Endometrium (tissue), 2 donors: ENCODE measurements at regions not wholly inside any gene's neighbourhood (a gene's known extent, or its start where the extent isn't known, plus 50 kb on each side); places are given as distances from the start of the nearest gene placed in this dataset.
A peak's percentile ranks its signal among the peaks of the same experiment; 100 is the strongest.
"Not testable (repeated sequence)": the region's sequence is repeated elsewhere in the genome, so short reads cannot be mapped to it uniquely, and the experiment has no call there.

Experiments
- FAIRE-seq: peaks from 2 replicates; lab custom pipeline; 2012; peaks lifted over from hg19 to GRCh38; lab: Jason Lieb, UNC
- donor health status: control.
- donor health status: control.

GRCh38 chr6:68235326-68235784, 399.7 kb upstream of the ADGRB3 start:
- FAIRE-seq: no peak

GRCh38 chr6:68233623-68234022, 401.5 kb upstream of the ADGRB3 start:
- FAIRE-seq: no peak

- FAIRE-seq: no peak
These were observed 405.5 kb upstream of the ADGRB3 start for GRCh38 chr6:68229566-68229965.

- FAIRE-seq: no peak
These were observed 408.6 kb upstream of the ADGRB3 start for GRCh38 chr6:68226460-68226859.

- FAIRE-seq: no peak
These were observed 409.4 kb upstream of the ADGRB3 start for GRCh38 chr6:68225729-68226128.

- no peak for FAIRE-seq
These were observed 423.8 kb upstream of the ADGRB3 start for GRCh38 chr6:68211242-68211795.

GRCh38 chr6:68207612-68208011, 427.5 kb upstream of the ADGRB3 start:
- not testable (repeated sequence) for FAIRE-seq

- no peak for FAIRE-seq
These were observed 434.2 kb upstream of the ADGRB3 start for GRCh38 chr6:68200929-68201328.

GRCh38 chr6:68197356-68197755, 437.7 kb upstream of the ADGRB3 start:
- no peak for FAIRE-seq

- FAIRE-seq: no peak
These were observed 438.4 kb upstream of the ADGRB3 start for GRCh38 chr6:68196645-68197044.

GRCh38 chr6:68195753-68196152, 439.3 kb upstream of the ADGRB3 start:
- FAIRE-seq: not testable (repeated sequence)

- no peak for FAIRE-seq
These were observed 440.1 kb upstream of the ADGRB3 start for GRCh38 chr6:68194846-68195478.

- no peak for FAIRE-seq
These were observed 442.1 kb upstream of the ADGRB3 start for GRCh38 chr6:68192988-68193387.

- no peak for FAIRE-seq
These were observed 445.8 kb upstream of the ADGRB3 start for GRCh38 chr6:68189217-68189815.

- FAIRE-seq: no peak
These were observed 448.2 kb upstream of the ADGRB3 start for GRCh38 chr6:68186870-68187269.

- no peak for FAIRE-seq
These were observed 452.7 kb upstream of the ADGRB3 start for GRCh38 chr6:68182386-68182785.

GRCh38 chr6:68181027-68181426, 454.1 kb upstream of the ADGRB3 start:
- not testable (repeated sequence) for FAIRE-seq

- no peak for FAIRE-seq
These were observed 461.5 kb upstream of the ADGRB3 start for GRCh38 chr6:68173616-68174015.

- FAIRE-seq: no peak
These were observed 465.2 kb upstream of the ADGRB3 start for GRCh38 chr6:68169922-68170321.

- FAIRE-seq: peak; percentile 76
These were observed 467.5 kb upstream of the ADGRB3 start for GRCh38 chr6:68167604-68168003.

- not testable (repeated sequence) for FAIRE-seq
These were observed 474.3 kb upstream of the ADGRB3 start for GRCh38 chr6:68160812-68161211.

- no peak for FAIRE-seq
These were observed 474.7 kb upstream of the ADGRB3 start for GRCh38 chr6:68160348-68160747.

GRCh38 chr6:68159433-68159832, 475.6 kb upstream of the ADGRB3 start:
- no peak for FAIRE-seq

GRCh38 chr6:68158256-68158655, 476.8 kb upstream of the ADGRB3 start:
- peak; percentile 88 for FAIRE-seq
